GM21717 (cell line): ENCODE measurements at regions not wholly inside any gene's neighbourhood (a gene's known extent, or its start where the extent isn't known, plus 50 kb on each side); places are given as distances from the start of the nearest gene placed in this dataset.
A peak's percentile ranks its signal among the peaks of the same experiment; 100 is the strongest.
"Not testable (repeated sequence)": the region's sequence is repeated elsewhere in the genome, so short reads cannot be mapped to it uniquely, and the experiment has no call there.

ENCODE experiments used
- ATAC-seq: cut with Tn5 transposase; IDR thresholded peaks from one replicate; pipeline ENCODE4 v1.9.1; 2021; ENCODE audit warnings: mild to moderate bottlenecking, moderate library complexity; ENCODE audit not compliant: unreplicated experiment

DNA sequence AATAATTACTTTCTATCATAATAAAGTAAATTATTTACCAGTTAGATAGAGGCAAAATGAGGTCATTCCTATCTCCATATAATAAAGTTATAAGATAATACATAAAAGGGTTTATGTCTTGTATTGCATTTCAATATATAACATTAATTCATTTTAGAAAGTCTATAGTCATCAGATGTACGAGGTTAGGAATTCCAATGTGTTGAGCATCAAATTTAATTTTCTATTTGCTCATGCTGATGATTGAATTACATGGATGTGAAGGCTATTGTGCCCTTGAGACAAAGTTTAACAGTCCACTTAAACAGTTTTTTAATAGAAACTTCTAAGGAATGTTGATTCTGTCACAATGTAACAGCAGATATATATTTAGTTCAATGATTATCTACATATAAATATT is 678.3 kb upstream of the LRRN3 start:
- no peak for ATAC-seq

DNA sequence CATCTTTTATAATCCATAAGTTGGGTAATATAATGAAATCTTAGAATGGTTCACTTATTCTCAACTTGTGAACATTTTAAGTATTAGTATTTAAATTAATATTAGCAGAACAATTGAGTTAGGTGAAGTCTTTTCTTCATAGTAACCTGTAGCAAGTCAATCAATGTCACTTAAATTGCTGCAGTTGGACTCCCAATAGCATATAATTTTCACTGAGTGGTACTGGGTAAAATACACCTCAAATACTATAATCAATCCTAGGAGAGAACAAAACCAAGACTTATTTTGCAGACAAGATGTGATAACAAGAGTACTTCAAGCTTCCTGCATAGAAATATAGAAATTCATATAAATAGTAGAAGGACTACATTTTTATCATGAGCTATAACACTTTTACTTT is 677.9 kb upstream of the LRRN3 start:
- no peak for ATAC-seq

DNA sequence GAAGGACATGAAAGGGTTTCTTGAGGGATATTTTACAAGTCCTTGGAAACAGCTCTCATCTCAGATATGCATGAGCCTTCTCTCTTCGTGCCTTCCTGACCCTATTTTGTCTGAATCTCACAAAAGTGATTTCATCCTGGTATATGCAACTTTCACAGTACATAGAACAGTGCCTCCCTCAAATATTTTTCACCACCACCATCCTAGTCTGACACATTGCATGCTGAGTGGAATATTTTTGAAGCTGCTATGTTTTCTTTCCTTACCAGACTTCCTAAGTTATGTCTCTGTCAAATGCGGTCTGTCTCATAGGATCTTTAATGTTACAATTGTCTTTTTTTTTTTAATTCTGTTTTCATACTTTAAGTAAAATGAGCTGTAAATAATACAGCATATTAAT is 673.3 kb upstream of the LRRN3 start:
- no peak for ATAC-seq

DNA sequence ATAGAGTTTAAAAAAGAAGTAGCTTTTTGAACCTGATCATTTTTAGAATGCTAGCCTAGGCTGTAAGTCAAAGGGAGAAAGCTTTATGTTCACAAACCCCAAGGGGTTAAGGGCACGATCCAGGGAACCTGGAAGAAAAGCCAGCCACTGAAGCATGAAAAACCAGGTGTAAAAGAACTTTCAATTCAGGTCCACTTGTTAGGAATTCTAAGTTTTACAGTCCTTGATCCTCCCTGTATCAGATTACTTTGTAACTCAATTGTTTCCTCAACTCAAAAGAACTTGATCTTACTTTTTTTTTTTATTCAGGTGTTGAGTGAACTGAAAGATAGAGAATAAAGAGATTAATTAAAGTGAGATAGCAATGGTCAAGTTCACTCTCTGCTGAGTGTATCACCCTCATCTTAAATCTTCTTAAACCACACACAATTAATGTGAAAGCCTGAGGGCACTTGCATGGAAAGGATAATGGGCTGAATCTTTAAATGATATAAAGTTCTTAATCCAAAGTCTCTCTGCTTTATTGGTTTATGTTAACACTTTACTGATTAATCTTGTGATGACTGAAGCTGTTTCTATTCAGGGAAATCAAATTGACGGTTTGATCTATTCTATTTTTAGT is 672.2 kb upstream of the LRRN3 start:
- ATAC-seq, result no peak

DNA sequence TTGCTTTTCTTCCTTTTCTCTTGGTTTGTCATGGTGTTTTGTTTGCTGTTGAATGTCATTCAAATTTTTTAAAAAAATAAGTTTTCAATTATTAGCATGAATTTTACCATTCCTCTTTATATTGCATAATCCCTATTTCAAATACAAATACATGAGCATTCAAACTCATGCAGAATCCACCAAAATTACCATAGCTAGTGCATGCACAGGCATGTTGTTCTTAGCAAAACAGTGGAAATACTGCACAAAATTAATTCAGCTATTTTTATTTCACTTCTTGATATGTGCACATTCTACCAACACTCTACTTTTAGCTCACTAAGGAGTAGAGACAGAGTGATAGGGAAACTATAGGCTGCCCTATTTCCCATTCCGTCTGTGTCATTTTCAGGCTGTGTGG is 670.1 kb upstream of the LRRN3 start:
- no peak for ATAC-seq

DNA sequence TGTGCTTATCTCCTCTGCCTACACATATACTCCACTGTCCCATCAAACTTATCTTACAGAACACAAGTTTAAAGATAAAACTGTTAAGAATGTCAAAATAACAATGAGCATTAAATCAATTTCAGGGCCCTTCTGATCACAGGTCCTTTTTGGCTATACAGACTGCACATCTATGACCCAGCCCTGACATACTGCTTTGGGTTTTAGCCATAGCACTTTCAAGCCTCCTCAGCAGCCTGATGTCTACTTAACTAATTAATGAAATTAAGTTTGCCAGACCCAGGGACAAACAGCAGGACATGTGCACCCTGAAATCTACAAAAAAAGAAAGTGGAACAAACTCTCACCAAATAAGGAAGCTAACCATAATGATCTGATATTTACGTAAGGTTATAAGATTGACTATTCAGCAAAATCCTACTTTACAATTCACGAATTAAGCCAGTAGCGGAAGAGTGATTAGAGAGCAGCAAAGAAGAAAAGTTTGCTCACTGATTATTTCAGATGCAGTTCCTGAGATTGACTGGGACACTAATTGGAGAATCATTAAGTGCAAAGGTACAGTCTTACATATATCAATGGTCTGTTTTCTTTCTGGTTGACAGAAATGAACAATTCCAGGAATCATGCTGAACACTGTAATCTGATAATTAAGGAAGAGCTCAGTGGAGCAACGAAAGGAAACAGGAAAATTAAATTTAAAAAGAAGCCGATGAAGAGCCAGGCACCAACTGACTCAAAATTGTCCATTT is 669.3 kb upstream of the LRRN3 start:
- no peak for ATAC-seq

DNA sequence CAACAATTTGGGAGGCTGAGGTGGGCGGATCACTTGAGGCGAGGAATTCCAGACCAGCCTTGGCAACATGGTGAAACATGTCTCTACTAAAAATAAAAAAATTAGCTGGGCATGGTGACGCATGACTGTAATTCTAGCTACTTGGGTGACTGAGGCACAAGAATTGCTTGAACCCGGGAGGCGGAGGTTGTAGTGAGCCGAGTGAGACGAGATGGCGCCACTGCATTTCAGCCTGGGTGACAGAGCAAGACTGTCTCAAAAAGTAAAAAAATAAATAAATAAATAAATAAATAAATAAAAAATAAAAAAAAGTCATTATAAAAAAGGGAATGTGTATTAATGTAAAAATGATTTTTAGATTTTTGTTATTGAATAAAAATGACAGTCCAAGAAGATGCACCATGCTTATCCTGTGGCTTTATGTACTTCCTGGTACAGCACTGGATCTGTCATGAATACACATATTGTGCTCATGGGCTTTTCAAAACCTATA is 658.8 kb upstream of the LRRN3 start:
- no peak for ATAC-seq

DNA sequence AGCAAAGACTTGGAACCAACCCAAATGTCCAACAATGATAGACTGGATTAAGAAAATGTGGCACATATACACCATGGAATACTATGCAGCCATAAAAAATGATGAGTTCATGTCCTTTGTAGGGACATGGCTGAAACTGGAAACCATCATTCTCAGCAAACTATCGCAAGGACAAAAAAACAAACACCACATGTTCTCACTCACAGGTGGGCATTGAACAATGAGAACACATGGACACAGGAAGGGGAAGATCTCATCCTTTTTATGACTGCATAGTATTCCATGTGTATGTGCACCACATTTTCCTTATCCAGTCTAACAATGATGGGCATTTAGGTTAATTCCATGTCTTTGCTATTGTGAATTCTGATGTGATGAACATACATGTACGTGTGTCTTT is 652.0 kb upstream of the LRRN3 start:
- ATAC-seq, result not testable (repeated sequence)

DNA sequence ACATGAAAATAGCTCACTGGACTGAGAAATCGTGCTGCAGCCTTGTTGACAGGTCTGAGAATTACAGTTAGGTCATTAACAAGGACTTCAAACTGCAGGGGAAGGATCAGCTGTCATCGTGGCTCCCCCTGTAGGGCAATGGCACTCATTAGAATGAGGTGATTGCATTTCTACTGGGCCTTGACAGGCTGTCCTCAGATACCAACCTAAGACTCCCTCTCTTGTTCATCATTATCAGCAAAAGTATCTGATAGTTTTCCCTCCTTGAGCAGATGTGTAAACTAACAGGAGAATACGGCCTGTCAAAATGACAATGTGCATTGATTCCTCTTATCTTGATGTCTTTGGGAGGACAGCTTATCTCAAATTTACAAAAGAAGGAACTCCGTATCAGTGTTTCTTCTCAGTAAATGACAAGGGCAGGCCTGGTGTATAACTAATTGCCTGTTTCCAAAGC is 648.5 kb upstream of the LRRN3 start:
- ATAC-seq, result peak; percentile 78

DNA sequence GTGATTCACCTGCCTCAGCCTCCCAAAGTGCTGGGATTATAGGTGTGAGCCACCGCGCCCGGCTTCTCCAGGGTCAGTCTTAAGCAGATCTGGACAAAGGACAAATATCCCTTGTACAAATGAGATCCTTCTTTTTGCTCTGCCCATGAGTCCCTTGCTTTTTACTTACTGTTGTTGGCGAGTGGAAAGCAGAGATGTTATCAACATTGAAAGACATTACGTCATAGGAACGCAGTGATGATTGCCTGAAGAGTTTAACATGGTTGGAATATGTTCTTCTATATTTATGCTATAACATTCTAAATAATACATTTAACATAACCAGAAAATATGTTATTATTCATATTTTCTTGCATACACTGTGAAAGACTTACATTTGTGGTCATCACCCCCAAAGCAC is 644.3 kb upstream of the LRRN3 start:
- no peak for ATAC-seq

DNA sequence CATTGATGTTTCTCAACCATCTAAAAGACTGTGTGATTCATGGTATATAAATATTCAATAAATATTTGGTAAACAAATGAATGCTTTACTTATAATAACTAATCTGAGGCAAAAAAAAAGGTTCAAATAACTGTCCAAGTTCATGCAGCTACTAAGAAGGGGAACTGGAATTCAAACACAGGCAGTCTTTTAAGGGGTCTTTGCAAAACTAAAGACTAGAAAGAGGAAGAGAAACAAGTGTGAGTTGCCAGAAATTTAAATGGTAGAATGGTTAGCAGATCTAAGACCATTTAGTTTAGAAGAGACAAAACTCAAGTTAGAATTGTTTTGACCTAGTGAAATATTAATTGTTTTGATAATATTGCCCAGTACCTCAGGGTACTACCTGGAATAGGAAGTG is 642.0 kb upstream of the LRRN3 start:
- peak; percentile 56 for ATAC-seq

DNA sequence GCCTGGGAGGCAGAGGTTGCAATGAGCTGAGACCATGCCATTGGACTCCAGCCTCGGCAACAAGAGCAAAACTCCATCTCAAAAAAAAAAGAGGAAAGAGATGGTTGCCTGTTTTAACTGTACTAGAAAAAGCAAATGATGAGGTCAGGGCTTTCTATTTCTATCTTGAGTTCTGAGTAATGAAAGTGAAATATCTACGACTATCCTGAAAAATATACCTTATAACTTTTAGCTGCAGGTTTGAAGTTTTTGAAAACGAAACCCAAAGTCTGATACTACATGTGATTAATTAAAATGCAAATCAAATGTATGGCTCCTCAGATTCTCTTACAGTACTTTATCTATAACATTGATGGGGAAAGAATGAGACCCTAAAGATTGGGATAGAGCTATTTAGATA is 636.2 kb upstream of the LRRN3 start:
- peak; percentile 87 for ATAC-seq

DNA sequence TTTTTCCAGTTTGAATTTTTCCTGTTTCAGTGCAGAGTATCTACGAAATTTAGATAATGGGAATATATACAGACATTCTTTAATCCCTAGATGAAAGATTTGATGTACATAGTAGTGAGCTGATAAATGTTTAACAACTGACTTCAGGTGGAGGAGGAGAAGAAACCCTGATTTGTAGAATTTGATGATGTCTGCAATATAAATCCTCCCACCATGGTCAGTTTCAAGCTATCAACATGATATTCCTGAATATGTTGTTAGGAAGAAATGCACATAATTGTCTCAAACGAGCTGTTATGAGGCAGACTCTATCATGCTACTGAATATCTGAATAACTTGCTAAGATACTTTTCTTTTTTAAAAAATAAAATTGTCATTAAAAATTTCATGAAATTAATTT is 629.3 kb upstream of the LRRN3 start:
- ATAC-seq, result no peak

DNA sequence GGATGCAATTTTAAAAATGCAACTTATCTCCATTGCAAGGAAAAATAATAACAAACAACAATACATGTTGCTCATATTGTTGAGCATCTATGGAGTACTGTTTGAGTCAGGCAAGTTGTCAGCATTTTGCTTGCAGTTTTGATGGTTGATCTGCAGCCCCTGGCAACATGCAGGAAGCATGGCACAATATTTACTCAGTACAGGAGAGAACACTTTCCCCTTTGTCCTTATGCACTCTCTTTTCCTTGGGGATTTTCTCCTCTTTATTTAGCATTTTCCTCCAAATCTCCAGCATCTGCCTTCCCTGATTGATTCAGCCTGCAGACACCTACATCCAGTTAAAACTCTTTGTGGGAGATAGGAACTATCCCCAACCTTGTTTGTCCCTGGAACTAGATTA is 620.5 kb upstream of the LRRN3 start:
- ATAC-seq, result no peak

DNA sequence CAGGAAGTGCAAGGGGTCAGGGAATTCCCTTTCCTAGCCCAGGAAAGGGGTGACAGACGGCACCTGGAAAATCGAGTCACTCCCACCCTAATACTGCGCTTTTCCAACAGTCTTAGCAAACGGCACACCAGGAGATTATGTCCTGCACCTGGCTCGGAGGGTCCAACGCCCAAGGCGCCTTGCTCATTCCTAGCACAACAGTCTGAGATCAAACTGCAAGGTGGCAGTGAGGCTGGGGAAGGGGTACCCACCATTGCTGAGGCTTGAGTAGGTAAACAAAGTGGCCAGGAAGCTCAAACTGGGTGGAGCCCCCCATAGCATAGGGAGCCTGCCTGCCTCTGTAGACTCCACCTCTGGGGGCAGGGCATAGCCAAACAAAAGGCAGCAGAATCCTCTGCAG is 618.5 kb upstream of the LRRN3 start:
- ATAC-seq, result not testable (repeated sequence)

DNA sequence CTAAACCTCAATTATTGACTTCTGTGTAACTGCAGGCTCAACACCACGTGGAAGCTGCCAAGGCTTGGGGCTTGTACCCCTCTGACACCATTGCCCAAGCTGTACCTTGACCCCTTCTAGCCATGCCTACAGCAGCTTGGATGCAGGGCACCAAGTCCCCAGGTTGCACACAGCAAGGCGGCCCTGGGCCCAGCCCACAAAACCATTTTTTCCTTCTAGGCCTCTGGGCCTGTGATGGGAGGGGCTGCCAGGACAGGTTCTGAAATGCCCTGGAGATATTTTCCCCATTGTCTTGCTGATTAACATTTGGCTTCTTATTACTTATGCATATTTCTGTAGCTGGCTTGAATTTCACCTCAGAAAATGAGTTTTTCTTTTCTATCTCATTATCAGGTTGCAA is 610.0 kb upstream of the LRRN3 start:
- no peak for ATAC-seq

DNA sequence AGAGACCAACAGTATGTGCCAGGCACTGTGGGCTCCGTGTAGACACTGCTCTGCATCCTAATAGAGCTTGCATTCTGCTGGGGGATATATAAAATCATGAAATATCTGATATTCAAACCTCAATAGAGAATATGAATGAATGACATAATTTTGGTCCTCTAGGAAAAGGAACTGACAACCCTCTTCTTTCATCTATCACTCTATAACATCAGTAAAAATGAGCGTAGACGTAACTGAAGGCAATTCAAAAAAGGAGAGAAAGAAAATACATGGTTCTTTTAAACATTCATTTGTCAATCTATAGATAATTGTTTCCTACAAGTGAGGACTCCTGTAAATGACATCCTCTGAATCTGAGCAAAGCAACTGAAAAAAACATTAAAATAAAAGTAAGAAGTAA is 607.4 kb upstream of the LRRN3 start:
- ATAC-seq, result no peak

DNA sequence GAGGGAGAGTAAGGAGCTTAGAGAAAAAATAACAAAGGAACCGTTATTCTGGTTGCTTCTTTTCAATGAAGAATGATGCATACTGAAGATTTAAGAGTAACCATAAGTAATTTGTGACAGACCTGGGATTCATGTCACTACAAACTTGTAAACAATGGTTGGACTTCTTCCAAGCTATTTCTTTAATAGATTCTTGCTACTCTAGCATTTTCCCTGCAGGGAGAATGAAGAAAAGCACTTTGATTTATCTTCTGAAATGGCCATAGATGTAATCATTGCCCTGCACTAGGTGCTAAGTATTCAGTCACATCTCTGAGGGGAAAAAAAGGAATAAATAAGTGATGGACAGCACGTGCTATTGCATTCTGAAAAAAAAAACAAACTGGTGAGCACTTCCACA is 606.6 kb upstream of the LRRN3 start:
- no peak for ATAC-seq

DNA sequence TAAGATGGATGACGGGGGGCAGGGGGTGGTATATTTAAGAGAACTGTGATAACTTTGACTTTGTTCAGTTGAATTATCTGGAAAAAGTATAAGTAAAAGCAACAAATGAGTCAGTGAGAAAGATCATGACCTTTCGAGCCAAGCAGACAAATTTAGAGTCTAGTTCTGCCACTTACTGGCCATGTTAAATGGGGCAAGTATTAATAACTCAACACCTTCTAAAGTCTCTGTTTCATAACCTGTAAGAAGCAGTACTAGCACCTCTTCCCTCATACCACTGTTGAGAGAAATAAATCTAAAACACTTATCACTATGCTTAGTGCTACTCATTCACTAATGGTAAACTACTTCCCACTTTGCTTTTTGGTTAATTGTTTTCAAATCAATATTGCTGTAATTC is 604.4 kb upstream of the LRRN3 start:
- ATAC-seq, result no peak

DNA sequence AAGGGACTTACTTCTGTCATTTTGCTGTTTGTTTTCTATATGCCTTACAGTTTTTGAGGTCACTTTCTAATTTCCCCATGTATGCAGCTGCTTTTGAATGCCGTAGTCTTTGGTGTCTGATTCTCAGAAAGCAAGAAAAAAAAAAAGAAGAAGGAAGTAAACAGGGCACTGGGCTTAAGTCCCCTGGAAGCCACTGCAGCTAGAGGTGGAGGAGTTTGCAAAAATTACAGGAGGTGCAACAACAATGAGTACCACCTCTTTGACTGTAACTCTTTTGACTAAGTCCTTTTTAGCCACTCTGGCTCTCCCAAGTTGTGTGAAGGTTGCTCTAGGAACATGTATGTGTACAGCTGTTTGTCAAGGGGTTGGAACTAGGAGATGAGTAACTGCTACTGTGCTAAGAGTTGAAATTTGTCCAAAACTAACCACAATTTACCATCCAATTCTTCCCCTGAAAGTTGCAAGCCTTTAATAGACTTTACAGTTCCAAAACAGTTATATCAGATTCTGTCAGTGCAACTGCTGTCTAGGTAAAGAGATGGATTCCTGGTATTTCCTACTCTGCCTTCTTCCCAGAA is 588.0 kb upstream of the LRRN3 start:
- no peak for ATAC-seq

DNA sequence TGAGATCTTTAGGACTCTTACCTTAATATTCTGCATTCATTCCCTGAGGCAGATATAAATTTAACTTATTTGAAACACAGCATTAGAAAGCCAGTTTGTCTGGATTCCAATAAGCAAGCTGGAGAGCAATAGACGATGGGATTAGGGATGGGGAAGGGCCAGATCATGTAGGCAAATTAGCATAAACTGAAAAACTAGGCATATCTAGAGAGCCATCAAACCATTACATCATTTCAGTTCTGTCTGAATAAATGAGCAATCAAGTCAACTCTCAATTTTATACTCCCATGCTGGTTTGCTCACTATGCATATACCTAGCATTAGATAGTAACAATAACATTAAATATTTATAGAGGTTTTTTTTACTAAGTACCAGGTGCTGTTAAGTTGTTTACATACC is 583.6 kb upstream of the LRRN3 start:
- ATAC-seq, result no peak

DNA sequence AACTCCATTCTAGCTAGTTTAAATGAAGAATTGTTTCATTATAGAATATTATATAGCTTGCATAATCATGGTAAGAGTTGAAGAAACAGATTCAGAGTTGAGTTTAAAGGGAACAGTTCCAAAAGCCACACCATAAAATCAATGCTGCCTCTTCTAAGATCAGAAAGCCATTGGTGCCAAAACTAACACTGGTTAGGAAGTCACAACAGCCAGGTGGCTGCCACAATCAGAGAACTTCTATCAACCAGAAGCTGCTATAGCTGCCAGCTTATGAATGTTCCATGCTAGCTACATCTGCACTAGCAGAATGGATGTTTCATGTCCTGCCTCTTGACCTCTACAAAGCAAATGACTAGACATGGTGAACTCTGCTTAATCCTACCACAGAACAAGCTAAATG is 583.1 kb upstream of the LRRN3 start:
- no peak for ATAC-seq
